Osteoblast (primary cell): ENCODE measurements at regions not wholly inside any gene's neighbourhood (a gene's known extent, or its start where the extent isn't known, plus 50 kb on each side); places are given as distances from the start of the nearest gene placed in this dataset.
A peak's percentile ranks its signal among the peaks of the same experiment; 100 is the strongest.

ENCODE experiments used
- DNase-seq: peaks from one replicate; pipeline ENCODE4 v3.0.0; 2011; ENCODE audit warnings: low spot score, mixed read lengths; ENCODE audit not compliant: insufficient read length; ENCODE audit errors: missing footprints
- H2AFZ ChIP-seq: 2 replicates; pipeline ENCODE4 v1.6.0; 2011; ENCODE audit warnings: mild to moderate bottlenecking, low read length
- H3K27ac ChIP-seq: 2 replicates; pipeline ENCODE4 v1.5.1; 2011; ENCODE audit warnings: mild to moderate bottlenecking, low read depth, low read length, moderate library complexity
- H3K27me3 ChIP-seq: 2 replicates; pipeline ENCODE4 v1.6.0; 2012; ENCODE audit warnings: mild to moderate bottlenecking, control low read depth, inconsistent platforms, low read length, moderate library complexity; ENCODE audit not compliant: insufficient read depth
- H3K36me3 ChIP-seq: 2 replicates; pipeline ENCODE4 v1.5.1; 2011; ENCODE audit warnings: mild to moderate bottlenecking, low read length, control low read depth, moderate library complexity; ENCODE audit not compliant: insufficient read depth
- H3K4me1 ChIP-seq: 2 replicates; pipeline ENCODE4 v1.5.1; 2011; ENCODE audit warnings: mild to moderate bottlenecking, low read length, control low read depth, moderate library complexity; ENCODE audit not compliant: insufficient read depth
- H3K4me2 ChIP-seq: 2 replicates; pipeline ENCODE4 v1.6.0; 2011; ENCODE audit warnings: mild to moderate bottlenecking, low read length; ENCODE audit not compliant: insufficient read depth
- H3K4me3 ChIP-seq: fragments of 200-600 bp; sonication (generic); 3 replicates; pipeline ENCODE4 v1.5.1; 2012; ENCODE audit warnings: mild to moderate bottlenecking, low read length, inconsistent platforms; ENCODE audit not compliant: insufficient read depth
- H3K79me2 ChIP-seq: 2 replicates; pipeline ENCODE4 v1.6.0; 2012; ENCODE audit warnings: mild to moderate bottlenecking, low read length, control low read depth, inconsistent platforms; ENCODE audit not compliant: insufficient read depth
- H3K9me3 ChIP-seq: 2 replicates; pipeline ENCODE4 v1.5.1; 2011; ENCODE audit warnings: low read depth, low read length, control low read depth
- H4K20me1 ChIP-seq: 2 replicates; pipeline ENCODE4 v1.6.0; 2012; ENCODE audit warnings: mild to moderate bottlenecking, low read length, control low read depth; ENCODE audit not compliant: insufficient read depth
- TF ChIP-seq, protein P1 (sequence below): IDR thresholded peaks from 2 replicates; pipeline ENCODE4 v1.5.1; 2011; ENCODE audit warnings: mild to moderate bottlenecking, low read depth, low read length, moderate library complexity; ENCODE audit errors: extremely low read depth

DNA sequence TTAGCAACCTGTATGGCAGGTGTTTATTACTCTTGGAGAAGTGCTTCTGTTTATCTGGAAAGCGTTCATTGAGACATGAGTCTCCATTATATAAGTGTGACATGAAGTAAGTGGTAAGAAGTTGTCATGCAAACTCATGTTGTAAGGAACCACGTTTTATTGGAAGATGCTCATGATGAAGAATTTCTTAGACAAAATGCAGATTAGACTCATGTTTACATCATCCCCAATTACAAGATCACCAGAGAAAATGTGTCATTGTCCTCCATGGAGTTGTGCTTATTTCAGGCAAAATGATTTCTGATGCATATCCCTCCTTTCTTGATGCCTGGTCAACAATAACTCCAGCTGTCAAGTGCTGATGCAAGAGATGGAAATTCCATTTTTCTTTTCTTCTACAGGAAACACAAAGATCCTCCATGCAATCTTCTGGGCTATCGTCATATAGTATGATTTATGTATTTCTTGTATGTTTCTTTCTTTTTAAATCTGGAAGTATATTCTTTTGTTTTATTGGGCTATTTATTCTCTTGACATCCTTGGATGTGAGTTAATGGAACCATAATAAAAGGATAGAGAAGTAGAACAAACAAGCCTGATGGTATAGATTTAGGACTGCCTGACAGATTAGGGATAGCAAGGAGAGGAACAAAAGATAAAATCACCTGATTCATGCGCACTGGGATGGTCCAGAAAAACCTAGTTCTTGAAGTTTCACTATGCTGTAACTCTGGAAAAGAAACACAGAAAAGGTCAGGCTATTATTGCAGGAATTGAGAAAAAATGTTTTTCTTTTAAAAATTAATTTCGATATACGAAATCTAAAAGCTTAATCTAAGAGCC lies 50.7 kb upstream of the DIAPH3 start:
- H3K9me3 ChIP-seq: no peaks in the 10 kb centered on the region
- no peaks in the 10 kb centered on the region for H3K79me2 ChIP-seq
- H3K27ac ChIP-seq: no peak overlapping the region
- TF ChIP-seq, protein P1, sequence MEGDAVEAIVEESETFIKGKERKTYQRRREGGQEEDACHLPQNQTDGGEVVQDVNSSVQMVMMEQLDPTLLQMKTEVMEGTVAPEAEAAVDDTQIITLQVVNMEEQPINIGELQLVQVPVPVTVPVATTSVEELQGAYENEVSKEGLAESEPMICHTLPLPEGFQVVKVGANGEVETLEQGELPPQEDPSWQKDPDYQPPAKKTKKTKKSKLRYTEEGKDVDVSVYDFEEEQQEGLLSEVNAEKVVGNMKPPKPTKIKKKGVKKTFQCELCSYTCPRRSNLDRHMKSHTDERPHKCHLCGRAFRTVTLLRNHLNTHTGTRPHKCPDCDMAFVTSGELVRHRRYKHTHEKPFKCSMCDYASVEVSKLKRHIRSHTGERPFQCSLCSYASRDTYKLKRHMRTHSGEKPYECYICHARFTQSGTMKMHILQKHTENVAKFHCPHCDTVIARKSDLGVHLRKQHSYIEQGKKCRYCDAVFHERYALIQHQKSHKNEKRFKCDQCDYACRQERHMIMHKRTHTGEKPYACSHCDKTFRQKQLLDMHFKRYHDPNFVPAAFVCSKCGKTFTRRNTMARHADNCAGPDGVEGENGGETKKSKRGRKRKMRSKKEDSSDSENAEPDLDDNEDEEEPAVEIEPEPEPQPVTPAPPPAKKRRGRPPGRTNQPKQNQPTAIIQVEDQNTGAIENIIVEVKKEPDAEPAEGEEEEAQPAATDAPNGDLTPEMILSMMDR: no peak
- H4K20me1 ChIP-seq: no peaks in the 10 kb centered on the region
- H3K4me3 ChIP-seq: no peak overlapping the region
- no peak overlapping the region for H3K4me2 ChIP-seq
- no peaks in the 10 kb centered on the region for H3K4me1 ChIP-seq
- H3K36me3 ChIP-seq: no peaks in the 10 kb centered on the region
- peaks cover 12% of the 10 kb centered on the region for H3K27me3 ChIP-seq
- no peak overlapping the region for H2AFZ ChIP-seq
- DNase-seq: no peak

DNA sequence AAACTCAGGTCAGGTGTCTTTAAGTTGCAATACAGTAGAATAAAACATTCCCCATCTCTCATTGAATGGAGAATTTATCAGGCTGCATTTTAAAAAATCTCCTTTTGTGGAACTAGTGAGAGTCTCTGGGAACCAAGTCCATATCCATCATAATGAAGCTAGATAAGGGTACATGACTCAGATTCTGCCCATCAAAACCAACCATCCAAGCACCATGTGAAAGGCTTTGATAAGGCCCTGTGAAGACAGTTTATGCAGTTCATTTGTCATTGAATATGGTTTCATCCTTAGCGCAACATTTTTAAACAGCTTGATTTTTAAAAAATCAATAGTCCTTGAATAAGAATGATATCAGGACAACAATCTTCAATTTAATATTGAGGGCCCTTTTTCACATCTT lies 56.3 kb upstream of the DIAPH3 start:
- no peaks in the 10 kb centered on the region for H3K36me3 ChIP-seq
- H3K27me3 ChIP-seq: peaks cover 13% of the 10 kb centered on the region
- no peaks in the 10 kb centered on the region for H4K20me1 ChIP-seq
- H3K9me3 ChIP-seq: no peaks in the 10 kb centered on the region
- no peak overlapping the region for H3K4me3 ChIP-seq
- TF ChIP-seq, protein P1: no peak
- H3K4me1 ChIP-seq: no peaks in the 10 kb centered on the region
- no peak overlapping the region for H3K4me2 ChIP-seq
- no peak for DNase-seq
- no peak overlapping the region for H2AFZ ChIP-seq
- no peaks in the 10 kb centered on the region for H3K79me2 ChIP-seq
- H3K27ac ChIP-seq: no peak overlapping the region

DNA sequence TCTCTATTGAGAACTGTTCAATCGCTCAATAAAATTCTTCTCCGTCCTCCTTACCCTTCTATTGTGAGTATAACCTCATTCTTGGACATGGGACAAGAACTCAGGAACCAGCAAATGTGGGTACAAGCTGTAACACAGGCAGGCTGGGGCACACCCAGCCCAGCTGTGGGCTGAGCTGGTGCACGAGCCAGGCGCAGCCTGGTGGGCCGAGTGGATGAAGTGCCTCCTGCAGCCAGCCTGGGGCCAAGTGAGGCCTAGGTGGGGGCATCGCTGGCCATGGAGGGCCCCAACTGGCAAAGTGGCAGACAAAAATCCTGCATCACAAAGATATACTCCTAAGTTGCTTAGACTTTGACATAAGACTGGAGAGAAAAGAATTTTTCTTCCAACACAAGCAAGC lies 57.9 kb upstream of the DIAPH3 start:
- TF ChIP-seq, protein P1: no peak
- DNase-seq: no peak
- H2AFZ ChIP-seq: no peak overlapping the region
- no peaks in the 10 kb centered on the region for H3K79me2 ChIP-seq
- no peak overlapping the region for H3K4me2 ChIP-seq
- no peaks in the 10 kb centered on the region for H3K9me3 ChIP-seq
- no peak overlapping the region for H3K4me3 ChIP-seq
- H3K27ac ChIP-seq: no peak overlapping the region
- no peaks in the 10 kb centered on the region for H4K20me1 ChIP-seq
- H3K27me3 ChIP-seq: peaks cover 14% of the 10 kb centered on the region
- no peaks in the 10 kb centered on the region for H3K4me1 ChIP-seq
- no peaks in the 10 kb centered on the region for H3K36me3 ChIP-seq

DNA sequence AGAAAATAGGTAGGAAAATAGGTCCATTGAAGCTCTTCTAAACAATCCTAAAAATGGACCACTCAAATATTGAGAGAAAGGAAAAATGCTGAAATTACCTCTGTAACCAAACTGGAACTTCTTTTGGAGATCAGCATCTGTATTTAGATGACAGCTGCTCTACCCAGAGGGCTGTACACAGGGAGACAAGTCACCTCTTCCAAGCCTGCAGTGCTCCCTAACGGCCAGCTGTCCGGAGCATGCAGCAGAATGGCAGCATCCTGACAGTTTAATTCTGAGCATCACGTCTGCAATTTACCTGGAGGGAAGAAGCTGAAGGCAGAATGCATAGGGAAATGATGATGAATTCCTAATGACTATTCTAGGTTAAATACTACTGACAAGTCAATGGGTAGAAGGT lies 62.8 kb upstream of the DIAPH3 start:
- H4K20me1 ChIP-seq: no peaks in the 10 kb centered on the region
- no peak overlapping the region for H3K4me3 ChIP-seq
- H3K79me2 ChIP-seq: no peaks in the 10 kb centered on the region
- TF ChIP-seq, protein P1: peak; percentile 69
- H3K4me2 ChIP-seq: no peak overlapping the region
- H3K27ac ChIP-seq: no peak overlapping the region
- H2AFZ ChIP-seq: no peak overlapping the region
- DNase-seq: peak; percentile 76
- H3K36me3 ChIP-seq: no peaks in the 10 kb centered on the region
- H3K27me3 ChIP-seq: peaks cover 9% of the 10 kb centered on the region
- no peaks in the 10 kb centered on the region for H3K9me3 ChIP-seq
- H3K4me1 ChIP-seq: peaks cover 7% of the 10 kb centered on the region
